ENCODE measurements at regions not wholly inside any gene's neighbourhood (a gene's known extent, or its start where the extent isn't known, plus 50 kb on each side); places are given as distances from the start of the nearest gene placed in this dataset.

DNA sequence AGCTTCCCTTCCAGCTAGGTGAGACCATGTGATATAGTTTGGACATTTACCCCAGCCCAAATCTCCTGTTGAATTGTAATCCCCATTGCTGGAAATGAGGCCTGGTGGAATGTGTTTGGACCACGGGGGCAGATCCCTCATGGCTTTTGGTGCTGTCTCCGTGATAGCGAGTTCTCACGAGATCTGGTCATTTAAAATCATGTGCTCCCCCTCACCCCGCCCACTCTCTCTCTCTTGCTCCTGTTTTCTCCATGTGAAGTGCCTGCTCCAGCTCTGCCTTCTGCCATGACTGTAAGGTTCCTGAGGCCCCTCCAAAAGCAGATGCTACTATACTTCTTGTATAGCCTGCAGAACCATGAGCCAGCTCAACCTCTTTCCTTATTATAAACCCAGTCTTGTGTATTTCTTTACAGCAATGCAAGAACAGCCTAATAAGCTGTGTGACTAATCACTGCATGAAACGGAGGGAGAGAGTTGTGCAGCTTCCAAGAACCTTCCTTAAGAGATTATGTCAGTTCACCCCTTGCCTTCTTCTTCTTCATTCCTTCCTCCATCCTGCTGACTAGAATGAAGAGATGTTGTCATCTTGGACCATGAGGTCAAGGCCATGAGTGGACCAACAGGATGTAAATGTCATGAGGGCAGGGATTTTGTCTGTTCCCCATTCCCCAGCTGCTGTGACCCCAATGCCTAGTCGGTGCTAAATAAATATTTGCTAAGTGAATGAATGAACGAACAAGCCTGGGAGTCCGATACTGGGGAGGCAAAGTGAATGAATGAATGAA, 91.0 kb downstream of the CPN2 start:
- TF ChIP-seq POLR2AphosphoS5 (IDR thresholded peaks at IDR 0.05; ENCODE audit: low read depth, low read length) (no peak), POLR2A (IDR thresholded peaks at IDR 0.05; ENCODE audit: low read depth, low read length) (no peak), POU2F2 (IDR thresholded peaks at IDR 0.05; ENCODE audit: low read depth, low read length) (no peak), SPI1 (IDR thresholded peaks at IDR 0.05; ENCODE audit: low read depth, low read length) (no peak), TAF1 (IDR thresholded peaks at IDR 0.05; ENCODE audit: low read depth, low read length) (no peak)

Data from GM12891 (cell line).